HUES64 (cell line): ENCODE measurements at regions not wholly inside any gene's neighbourhood (a gene's known extent, or its start where the extent isn't known, plus 50 kb on each side); places are given as distances from the start of the nearest gene placed in this dataset.
A peak's percentile ranks its signal among the peaks of the same experiment; 100 is the strongest.
"Not testable (repeated sequence)": the region's sequence is repeated elsewhere in the genome, so short reads cannot be mapped to it uniquely, and the experiment has no call there.

ENCODE experiments used
- H3K27ac ChIP-seq: 2 replicates; pipeline ENCODE4 v1.7.0; 2013; ENCODE audit warnings: low read depth, low read length, inconsistent platforms
- H3K27me3 ChIP-seq: 2 replicates; pipeline ENCODE4 v1.6.1; 2013; ENCODE audit warnings: mild to moderate bottlenecking, low read length; ENCODE audit not compliant: insufficient read depth
- H3K36me3 ChIP-seq: 2 replicates; pipeline ENCODE4 v1.6.1; 2013; ENCODE audit warnings: mild to moderate bottlenecking, low read length; ENCODE audit not compliant: insufficient read depth
- H3K4me1 ChIP-seq: 2 replicates; pipeline ENCODE4 v1.6.1; 2013; ENCODE audit warnings: mild to moderate bottlenecking, low read length, moderate library complexity; ENCODE audit not compliant: insufficient read depth
- H3K4me3 ChIP-seq: 2 replicates; pipeline ENCODE4 v1.5.1; 2013; ENCODE audit warnings: mild to moderate bottlenecking, low read length, moderate library complexity
- H3K9ac ChIP-seq: 2 replicates; pipeline ENCODE4 v1.6.1; 2013; ENCODE audit warnings: mild to moderate bottlenecking, low read depth, low read length
- H3K9me3 ChIP-seq: 2 replicates; pipeline ENCODE4 v1.6.1; 2013; ENCODE audit warnings: low read depth, low read length; ENCODE audit not compliant: insufficient read depth
- WGBS: fragments of 150-250, 120-280 bp; methylation state at CpG from one replicate; pipeline ENCODE4 v1.1.7; 2013; ENCODE audit warnings: missing lambda C conversion rate; 5-methylcytosine and 5-hydroxymethylcytosine counted together

GRCh38 chr3:65020281-65021160 lies 332.7 kb upstream of the ADAMTS9 start:
- Histone ChIP-seq H3K36me3 (no peaks in the 10 kb centered on the region), H3K27ac (no peak overlapping the region), H3K27me3 (no peaks in the 10 kb centered on the region), H3K4me1 (peaks cover 15% of the 10 kb centered on the region), H3K9ac (no peak overlapping the region), H3K4me3 (no peak overlapping the region), H3K9me3 (no peaks in the 10 kb centered on the region)
- WGBS, result 92% methylated on average over 5 of the region's 5 CpGs

- no peak overlapping the region for H3K9ac ChIP-seq
- H3K27ac ChIP-seq, result 0 out of 2 replicates have a peak overlapping the region, but pooled peaks have one; percentile 3
- 75% methylated on average over 8 of the region's 9 CpGs for WGBS
- no peaks in the 10 kb centered on the region for H3K9me3 ChIP-seq
- no peaks in the 10 kb centered on the region for H3K27me3 ChIP-seq
- H3K4me3 ChIP-seq, result no peak overlapping the region
- H3K36me3 ChIP-seq, result no peaks in the 10 kb centered on the region
- peaks cover 15% of the 10 kb centered on the region for H3K4me1 ChIP-seq
Observed at GRCh38 chr3:65019443-65020055, 331.7 kb upstream of the ADAMTS9 start.

- no peak overlapping the region for H3K4me3 ChIP-seq
- no peaks in the 10 kb centered on the region for H3K9me3 ChIP-seq
- H3K4me1 ChIP-seq, result peaks cover 15% of the 10 kb centered on the region
- 0 out of 2 replicates have a peak overlapping the region, but pooled peaks have one; percentile 3 for H3K27ac ChIP-seq
- no peaks in the 10 kb centered on the region for H3K27me3 ChIP-seq
- no peaks in the 10 kb centered on the region for H3K36me3 ChIP-seq
- H3K9ac ChIP-seq, result no peak overlapping the region
Observed at GRCh38 chr3:65018801-65019200, 331.0 kb upstream of the ADAMTS9 start.

GRCh38 chr3:65017359-65017758 lies 329.6 kb upstream of the ADAMTS9 start:
- H3K4me3 ChIP-seq, result no peak overlapping the region
- H3K9ac ChIP-seq, result no peak overlapping the region
- peaks cover 15% of the 10 kb centered on the region for H3K4me1 ChIP-seq
- no peaks in the 10 kb centered on the region for H3K9me3 ChIP-seq
- no peaks in the 10 kb centered on the region for H3K27me3 ChIP-seq
- no peaks in the 10 kb centered on the region for H3K36me3 ChIP-seq
- no CpG with 5 or more reads among the region's 1 CpG for WGBS
- H3K27ac ChIP-seq, result no peak overlapping the region

- H3K4me3 ChIP-seq, result no peak overlapping the region
- H3K27ac ChIP-seq, result no peak overlapping the region
- H3K9ac ChIP-seq, result no peak overlapping the region
- 90% methylated on average over 2 of the region's 2 CpGs for WGBS
- H3K4me1 ChIP-seq, result peaks cover 15% of the 10 kb centered on the region
- no peaks in the 10 kb centered on the region for H3K9me3 ChIP-seq
- H3K36me3 ChIP-seq, result no peaks in the 10 kb centered on the region
- no peaks in the 10 kb centered on the region for H3K27me3 ChIP-seq
Observed at GRCh38 chr3:65015711-65016110, 327.9 kb upstream of the ADAMTS9 start.

GRCh38 chr3:65013053-65013452 lies 325.3 kb upstream of the ADAMTS9 start:
- no peaks in the 10 kb centered on the region for H3K4me1 ChIP-seq
- WGBS, result 94% methylated on average over 4 of the region's 4 CpGs
- no peak overlapping the region for H3K4me3 ChIP-seq
- H3K27ac ChIP-seq, result no peak overlapping the region
- H3K27me3 ChIP-seq, result no peaks in the 10 kb centered on the region
- no peaks in the 10 kb centered on the region for H3K9me3 ChIP-seq
- no peak overlapping the region for H3K9ac ChIP-seq
- no peaks in the 10 kb centered on the region for H3K36me3 ChIP-seq

- Histone ChIP-seq H3K9me3 (no peaks in the 10 kb centered on the region), H3K9ac (no peak overlapping the region), H3K36me3 (no peaks in the 10 kb centered on the region), H3K4me1 (no peaks in the 10 kb centered on the region), H3K4me3 (no peak overlapping the region), H3K27me3 (no peaks in the 10 kb centered on the region), H3K27ac (no peak overlapping the region)
- 95% methylated on average over 1 of the region's 1 CpG for WGBS
Observed at GRCh38 chr3:65006300-65006739, 318.5 kb upstream of the ADAMTS9 start.

GRCh38 chr3:65005486-65005885 lies 317.7 kb upstream of the ADAMTS9 start:
- Histone ChIP-seq H3K9me3 (no peaks in the 10 kb centered on the region), H3K9ac (no peak overlapping the region), H3K4me3 (no peak overlapping the region), H3K4me1 (no peaks in the 10 kb centered on the region), H3K27me3 (no peaks in the 10 kb centered on the region), H3K27ac (no peak overlapping the region), H3K36me3 (no peaks in the 10 kb centered on the region)
- WGBS, result 76% methylated on average over 1 of the region's 2 CpGs

GRCh38 chr3:65004795-65005295 lies 317.0 kb upstream of the ADAMTS9 start:
- WGBS, result 91% methylated on average over 4 of the region's 4 CpGs

GRCh38 chr3:65004306-65004705 lies 316.5 kb upstream of the ADAMTS9 start:
- Histone ChIP-seq H3K4me1 (no peaks in the 10 kb centered on the region), H3K4me3 (no peak overlapping the region), H3K27me3 (no peaks in the 10 kb centered on the region), H3K27ac (no peak overlapping the region), H3K9me3 (no peaks in the 10 kb centered on the region), H3K36me3 (no peaks in the 10 kb centered on the region), H3K9ac (no peak overlapping the region)
- 83% methylated on average over 1 of the region's 1 CpG for WGBS

More at GRCh38 chr3:65004795-65005295, 317.0 kb upstream of the ADAMTS9 start:
- Histone ChIP-seq H3K27me3 (no peaks in the 10 kb centered on the region), H3K36me3 (no peaks in the 10 kb centered on the region), H3K27ac (no peak overlapping the region), H3K4me1 (no peaks in the 10 kb centered on the region), H3K9ac (no peak overlapping the region), H3K4me3 (no peak overlapping the region), H3K9me3 (no peaks in the 10 kb centered on the region)

GRCh38 chr3:65001119-65001518 lies 313.3 kb upstream of the ADAMTS9 start:
- not testable (repeated sequence) for H3K9ac ChIP-seq, H3K27me3 ChIP-seq, H3K4me1 ChIP-seq, H3K27ac ChIP-seq, H3K9me3 ChIP-seq, H3K36me3 ChIP-seq, H3K4me3 ChIP-seq
- 93% methylated on average over 2 of the region's 4 CpGs for WGBS
